ENCODE measurements at regions not wholly inside any gene's neighbourhood (a gene's known extent, or its start where the extent isn't known, plus 50 kb on each side); places are given as distances from the start of the nearest gene placed in this dataset.

DNA sequence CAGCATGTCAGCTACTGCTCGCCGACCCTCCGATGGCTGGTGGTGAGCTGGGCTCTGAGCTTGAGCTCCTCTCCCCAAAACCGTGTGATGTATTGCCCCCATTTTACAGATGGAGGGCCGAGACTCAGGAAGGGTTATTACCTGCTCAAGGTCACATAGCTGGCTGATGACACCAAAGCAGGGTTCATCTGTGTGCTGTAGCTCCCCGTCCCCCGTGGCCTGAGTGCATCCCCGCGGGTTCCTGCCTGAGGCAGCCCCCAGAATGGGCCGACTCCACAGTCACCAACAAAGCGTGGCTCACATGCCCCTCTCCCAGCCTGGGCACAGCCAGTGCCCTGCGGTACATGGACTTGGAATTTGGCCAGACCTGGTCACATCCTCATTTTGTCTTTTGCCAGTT is 198.6 kb downstream of the TFCP2L1 start:
- no peak for DNase-seq

DNA sequence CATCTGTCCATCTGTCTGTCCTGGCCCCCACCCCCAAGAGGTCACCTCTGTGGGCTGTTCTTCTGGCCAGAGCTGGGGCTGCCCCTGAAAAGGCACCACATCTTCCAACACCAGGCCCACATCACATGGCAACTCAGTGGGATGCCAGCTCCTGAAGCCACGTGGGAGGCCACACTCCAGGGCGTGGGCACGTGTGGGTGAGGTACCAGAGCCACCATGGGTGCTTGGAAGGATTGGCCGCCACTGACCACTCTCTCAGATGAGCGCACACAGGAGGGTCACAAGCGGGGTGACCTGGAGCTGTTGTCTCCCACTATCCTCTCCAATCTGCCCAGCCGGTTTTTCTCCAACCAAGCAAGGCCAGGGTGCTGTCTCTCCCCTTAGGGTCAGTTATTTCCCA is 197.9 kb downstream of the TFCP2L1 start:
- no peak for DNase-seq

DNA sequence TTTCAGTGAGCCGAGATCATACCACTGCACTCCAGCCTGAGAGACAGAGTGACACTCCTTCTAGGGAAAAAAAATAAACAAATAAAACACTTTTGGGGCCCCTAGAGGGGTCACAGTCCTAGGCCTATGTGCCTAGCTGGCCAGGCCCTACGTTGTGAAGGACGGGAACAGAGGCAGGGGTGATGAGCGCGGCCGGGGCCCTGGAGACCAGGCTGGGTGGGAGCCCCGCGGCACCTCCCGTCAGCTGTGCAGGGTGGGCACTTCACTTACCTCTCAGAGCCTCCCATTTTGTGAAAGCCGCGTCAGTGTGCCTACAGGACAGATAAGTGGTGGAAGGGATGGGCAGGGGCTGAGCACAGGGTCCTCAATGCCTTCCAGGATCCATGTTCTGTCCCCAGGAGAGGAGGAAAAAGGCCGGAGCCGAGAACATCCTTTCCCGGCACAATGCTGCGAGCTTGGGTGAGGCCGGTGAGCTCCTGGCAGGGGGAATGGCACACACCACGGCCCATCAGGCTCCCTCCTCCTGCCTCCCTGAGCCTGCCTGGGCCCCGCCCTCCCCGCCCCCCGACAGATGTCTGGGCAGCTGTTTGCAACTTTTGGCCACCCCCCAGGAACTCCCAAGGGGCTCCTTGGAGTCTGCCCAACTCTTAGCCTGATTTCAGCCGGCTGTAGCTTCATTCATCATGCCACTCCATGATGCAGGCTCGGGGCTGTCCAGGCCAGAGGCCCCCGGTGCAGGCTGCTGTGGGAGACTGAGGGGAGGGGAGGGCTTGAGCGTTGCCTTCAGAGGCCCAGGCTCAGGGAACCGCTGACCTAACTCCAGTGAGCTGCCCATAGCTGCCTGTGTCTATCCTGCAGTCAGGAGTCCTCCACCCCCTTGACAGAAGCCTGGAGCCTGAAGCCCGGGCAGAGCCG is 196.5 kb downstream of the TFCP2L1 start:
- DNase-seq: no peak

DNA sequence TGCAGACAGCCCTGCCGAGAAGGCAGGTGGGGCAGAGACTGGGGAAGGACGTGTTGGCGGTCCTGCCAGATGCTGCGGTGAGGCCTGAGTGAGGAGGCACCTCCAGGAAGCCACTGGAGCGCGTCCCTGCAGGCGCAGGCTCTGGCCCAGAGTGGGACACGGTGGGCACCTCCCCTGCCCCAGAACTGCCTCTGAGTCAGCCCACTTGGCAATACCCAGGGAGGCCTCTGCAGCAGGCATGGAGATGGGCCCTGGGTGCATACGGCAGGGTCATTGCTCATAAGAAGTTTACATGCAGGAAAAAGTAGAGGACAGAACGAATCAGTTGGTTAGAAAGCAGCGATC is 195.9 kb downstream of the TFCP2L1 start:
- no peak for DNase-seq

DNA sequence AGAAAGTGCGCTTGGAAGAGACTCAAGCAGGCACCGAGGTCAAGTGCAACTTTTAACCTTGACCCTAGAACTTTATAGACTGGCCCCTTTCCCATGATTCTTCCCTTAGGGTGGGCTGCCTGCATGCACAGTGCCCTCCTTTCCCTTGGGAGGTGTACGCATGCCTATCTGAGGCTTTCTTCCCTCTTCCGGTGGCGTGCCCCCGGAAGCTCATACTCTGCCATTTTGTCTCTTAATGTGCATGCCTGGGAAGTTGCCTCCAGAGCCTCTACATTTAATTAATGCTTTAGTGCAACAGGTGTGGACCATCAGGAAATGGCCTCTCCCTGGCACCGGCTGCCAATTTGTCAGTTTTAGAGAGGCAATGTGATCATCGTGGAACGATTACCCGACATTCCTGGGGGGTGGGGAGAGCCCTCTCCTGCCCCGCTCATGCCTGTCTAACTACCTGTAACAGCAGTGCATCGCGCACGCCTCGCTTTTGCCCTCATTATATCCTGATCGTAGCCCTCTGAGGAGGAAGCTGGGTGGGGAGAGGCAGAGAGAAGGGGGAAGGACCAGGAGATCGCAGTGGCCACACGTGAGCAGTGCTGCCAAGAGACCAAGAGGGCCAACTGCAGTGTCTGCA is 194.8 kb downstream of the TFCP2L1 start:
- no peak for DNase-seq

DNA sequence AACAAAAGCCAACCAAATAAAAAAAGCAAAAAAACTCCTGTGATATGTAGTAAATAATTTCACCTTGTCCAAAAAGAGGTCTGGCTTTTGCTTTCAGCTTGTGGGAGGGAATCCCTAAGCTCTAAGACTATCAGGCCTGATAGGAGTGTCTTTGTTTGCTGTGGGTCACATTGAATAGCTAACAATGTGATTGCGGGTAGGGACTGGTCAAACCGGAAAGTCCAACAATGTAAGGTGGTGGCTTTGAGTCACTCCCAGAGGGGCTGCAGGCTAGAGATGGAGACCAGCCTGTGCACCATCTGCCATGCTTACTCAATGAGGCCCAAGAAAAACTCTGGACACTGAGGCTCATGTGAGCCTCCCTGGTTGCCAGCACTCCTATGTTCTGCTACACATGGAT is 192.9 kb downstream of the TFCP2L1 start:
- no peak for DNase-seq

DNA sequence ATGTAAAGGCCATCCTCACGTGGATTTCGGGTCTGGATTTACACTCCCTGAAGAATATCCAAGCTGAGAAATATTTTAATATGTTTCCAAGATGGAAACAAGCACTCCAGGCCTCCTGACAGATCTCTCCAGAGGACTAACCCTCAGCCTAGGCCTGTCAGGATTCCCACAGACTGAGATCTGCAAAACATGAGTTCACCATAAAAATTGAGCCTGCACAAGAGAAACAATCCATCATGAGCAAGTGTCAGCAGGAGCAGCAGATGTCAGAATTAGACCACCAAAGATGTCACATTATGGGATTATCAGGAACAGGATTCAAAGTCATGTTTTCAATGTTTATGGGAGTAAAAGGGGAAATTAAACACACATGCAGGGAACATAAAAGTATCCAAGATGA is 191.3 kb downstream of the TFCP2L1 start:
- no peak for DNase-seq

DNA sequence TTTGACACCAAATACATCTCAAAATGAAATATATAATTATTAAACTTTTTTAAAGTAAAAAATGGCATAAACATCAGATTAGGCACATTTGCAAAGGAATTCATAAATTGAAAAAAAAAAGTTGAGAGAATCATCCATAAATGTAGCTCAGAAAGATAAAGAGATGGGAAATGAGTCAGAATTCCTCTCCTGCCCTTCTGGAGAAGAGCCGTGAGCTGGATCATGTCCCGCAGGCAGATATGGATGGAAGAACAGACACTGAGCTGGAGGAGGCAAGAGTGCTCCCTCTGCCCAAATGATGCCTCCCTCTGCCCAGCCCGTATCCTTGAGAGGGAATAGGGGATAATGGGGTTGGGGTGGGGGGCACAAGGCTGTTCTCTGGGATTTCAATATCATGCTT is 190.9 kb downstream of the TFCP2L1 start:
- no peak for DNase-seq

DNA sequence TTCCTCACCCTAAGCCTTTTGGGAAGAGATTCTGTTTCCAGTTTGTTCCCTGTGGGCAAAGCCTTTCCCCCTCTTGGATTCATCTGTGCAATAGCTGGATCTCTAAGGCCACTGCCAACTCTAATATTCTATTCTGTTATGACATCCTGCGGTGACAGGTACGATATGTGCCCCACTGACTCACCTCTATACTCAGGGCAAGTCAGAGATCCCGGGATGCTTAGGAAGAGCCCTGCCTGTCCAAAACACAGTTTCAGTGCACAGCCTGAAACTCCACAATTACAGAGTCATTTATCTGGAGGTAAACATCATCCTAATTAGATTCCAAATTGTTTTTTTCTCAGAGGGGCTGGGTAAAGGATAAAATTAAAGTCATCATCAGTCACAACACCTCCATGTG is 190.2 kb downstream of the TFCP2L1 start:
- no peak for DNase-seq

DNA sequence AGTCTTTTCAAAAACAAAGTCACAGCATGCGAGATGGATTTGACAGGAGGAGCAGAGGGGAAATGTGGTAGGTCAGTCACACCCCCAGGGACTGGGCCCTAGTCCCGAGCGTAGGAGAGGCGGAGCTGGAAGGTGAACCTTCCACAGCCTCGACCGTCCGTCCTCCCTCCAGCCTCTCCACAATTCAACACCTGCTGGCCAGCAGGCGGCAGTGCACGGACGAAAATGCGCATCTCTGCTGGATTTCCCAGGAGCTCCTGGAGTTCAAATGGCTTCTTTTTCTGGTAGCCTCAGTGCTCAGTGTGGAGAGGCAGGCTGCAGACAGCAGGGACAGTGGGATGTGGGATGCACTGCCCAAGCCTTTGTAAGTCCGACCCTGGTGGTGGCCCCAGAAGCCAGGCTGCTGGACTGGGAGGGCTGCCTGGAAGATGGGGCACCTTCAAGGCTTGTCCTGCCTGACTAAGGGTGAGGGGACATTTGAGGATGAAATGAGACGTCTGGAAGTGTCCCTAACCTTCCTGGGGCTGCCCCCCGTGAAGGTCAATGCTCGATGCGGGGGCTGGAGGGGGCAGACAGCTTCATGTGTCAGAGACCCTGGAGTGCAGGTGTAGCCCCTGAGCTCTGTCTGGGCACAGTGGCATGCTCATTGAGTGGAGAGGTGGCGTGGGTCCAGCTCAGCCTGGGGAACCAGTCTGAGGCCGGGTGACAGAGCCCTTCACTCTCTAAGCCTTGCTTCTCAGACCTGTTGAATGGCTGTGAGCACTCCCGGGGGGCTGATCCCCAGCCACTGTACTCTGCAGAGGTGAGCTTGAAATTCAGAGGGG is 189.5 kb downstream of the TFCP2L1 start:
- DNase-seq: no peak

DNA sequence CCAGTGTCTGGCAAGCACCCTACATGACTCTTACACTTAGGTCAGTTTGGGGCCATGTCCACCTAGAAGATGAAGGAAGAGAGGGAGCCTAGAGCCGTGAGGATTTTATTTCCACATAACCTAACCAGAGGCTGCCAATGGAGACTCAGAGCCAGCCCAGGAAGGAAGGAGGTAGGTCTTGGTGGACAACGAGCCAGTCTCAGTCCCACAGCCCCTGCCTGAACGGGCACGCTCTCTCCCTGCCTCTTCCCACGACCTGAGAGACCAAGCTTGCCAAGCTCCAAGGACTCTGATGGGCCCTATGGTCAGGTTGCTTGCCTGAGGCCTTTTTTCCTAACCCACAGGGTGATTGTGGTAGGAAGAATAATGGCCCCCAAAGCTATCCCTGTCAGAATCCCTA is 188.4 kb downstream of the TFCP2L1 start:
- no peak for DNase-seq

DNA sequence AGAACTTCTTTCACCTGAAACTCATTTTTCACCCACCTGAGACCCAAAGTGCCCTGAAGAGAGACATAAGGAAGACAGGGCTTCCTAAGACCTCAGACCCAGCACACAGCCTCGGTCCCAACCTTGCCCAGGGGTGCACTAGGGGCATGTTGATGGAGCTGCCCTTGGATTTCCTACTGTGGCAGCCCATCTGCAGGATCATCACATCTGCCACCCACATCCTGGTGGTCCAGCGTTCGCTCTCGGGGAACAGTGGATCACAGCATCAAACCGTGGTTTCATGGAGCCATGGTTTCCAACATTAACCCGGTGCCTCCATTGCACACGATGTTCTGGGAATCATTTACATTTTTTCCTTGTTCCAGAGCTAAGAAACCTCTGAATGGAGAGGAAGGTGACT is 186.4 kb downstream of the TFCP2L1 start:
- DNase-seq: no peak

DNA sequence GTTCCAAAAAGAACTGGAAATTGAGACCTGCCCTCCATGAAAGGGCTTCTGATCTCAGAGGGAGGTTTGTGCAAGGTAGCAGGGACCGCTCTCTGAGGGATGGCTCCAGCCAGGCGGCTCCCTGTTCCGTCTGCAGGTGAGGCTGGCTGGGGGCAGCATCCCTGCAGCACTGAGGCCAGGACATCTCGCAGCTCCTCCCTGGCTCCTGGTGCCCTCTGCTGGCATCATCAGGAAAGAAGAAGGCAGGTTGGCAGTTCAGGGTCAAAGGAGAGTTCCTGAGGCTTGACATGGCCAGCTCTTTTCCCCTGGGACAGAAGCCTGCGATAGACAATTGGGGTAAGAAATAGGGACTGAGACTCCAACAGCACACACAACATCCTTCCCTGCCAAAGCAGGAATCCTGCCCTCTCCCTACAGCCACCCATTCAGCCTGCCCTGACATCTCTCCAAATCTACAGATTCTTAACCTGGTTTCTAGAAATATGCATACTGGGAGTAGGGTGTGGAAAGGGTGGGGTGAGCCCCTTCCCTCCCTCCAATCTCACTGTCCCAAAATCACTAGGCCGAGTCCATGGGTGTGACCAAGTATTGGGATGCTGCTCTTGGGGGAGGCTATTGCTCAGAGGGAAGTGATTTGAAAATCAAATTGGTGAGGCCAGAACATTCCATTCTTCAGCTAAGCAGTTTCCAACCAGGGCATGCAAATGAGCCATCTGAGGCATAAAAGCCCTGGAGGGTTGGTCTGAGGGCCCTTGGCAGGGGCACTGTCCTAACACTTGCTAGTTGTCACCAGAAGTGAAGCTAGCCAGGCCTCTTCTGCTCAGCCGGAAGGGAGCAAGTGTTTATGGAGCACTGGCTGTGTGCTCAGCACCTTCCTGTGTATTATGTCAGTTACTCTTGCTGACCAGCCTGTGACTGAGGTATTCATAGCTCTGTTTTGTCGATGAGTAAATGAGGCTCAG is 185.4 kb downstream of the TFCP2L1 start:
- no peak for DNase-seq

DNA sequence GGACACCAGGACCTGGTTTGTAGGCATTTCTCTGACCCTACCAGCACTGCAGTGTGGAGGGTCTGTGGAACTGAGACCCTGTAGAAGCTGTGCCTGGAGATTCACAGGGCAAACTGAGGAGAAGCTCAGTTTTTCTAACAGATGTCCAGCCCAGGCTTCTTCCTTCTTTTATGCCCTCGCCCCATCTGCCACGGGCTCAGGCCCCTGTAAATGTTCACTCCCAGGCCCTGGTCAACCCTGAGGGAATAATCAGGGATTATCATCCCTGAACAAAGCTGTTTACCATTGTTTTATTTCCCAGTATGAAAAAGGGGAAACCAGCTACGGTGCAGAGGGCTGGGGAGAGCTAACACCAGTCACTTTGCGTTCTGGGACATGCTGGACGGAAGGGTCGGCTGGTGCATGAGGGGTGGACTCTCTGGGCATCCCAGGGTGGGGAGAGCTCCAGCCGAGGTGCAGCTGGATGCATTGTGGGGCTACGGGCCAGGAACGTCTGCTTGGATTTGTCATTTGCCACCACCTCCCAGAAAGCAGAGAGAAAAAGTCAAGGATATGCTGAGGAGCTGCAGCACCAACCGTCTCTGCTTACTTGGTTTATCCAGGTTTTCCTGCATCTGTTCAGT is 183.8 kb downstream of the TFCP2L1 start:
- no peak for DNase-seq

DNA sequence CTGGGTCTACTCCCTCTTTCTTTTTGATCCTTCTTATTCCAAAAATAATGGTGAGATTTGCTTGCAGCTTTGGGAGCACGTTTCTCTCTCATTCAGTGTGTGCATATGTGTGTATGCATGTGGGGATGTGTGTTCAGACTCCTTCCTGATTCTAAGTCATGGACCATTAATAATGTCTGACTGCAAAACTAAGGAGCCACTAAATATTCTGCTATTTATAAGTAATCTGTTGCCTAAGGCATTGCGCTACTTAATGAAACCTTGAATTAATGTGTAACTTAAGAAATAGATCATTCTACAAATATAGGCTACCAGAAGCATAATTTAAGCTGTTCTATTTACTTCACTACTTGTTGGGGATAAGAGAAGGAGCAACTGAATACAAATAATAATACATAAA is 182.1 kb downstream of the TFCP2L1 start:
- no peak for DNase-seq

DNA sequence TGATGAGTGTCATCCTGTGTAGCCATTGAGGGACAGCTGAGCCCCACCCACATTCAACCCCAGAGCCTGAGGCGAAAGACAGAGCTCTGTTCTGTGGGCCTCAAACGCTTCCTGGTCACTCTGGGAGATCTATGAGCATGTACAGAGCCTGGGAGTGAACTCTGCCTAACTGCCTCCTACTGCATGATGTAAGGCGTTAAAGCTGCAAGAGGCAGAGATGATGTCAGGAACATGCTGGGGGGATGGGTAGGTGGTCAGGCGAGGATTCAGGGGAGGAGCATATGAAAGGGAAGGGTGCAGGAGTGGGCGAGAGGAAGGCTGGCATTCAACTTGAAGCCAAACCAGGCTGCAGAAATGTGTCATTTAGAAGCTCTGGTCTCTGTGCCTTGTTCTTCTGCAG is 181.0 kb downstream of the TFCP2L1 start:
- DNase-seq: no peak

DNA sequence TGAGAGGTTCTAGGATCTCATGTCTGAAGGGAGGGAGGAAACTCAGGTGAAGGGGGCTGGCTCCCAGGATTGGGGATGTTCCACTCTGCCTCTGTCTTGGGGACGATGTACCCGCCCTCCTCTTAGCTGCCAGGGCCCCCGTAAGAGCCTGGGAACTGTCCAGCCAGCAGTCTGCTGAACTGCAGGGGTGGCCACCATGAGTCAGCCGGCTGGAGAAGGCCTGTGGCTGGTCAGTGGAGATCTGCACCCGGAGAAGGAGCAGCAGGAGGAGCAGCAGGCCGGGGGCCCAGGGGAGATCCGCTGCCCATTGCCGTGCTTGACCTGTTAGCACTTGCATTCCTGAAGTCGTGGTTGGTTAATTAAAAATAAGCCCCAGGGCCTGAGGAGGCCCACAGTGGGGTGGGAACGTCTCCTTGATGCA is 180.3 kb downstream of the TFCP2L1 start:
- DNase-seq: no peak

DNA sequence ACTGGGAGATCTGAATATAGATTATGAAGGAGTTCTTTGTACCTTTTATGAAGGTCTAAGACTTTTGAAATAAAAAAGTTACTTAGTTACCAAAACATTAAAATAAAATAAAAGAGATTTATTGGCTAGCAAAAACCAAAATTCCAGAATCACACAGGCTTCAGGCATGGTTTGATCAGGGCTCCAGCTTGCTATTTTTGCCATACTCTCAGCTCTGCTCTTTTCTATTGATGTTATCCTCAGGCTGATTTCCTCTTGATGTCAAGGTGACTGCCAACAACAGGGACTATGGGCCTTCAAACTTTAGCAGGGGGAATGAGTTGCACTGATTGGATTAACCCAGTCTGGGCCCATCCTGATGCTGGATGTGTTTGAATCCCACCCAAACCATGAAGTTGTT is 174.1 kb downstream of the TFCP2L1 start:
- no peak for DNase-seq

DNA sequence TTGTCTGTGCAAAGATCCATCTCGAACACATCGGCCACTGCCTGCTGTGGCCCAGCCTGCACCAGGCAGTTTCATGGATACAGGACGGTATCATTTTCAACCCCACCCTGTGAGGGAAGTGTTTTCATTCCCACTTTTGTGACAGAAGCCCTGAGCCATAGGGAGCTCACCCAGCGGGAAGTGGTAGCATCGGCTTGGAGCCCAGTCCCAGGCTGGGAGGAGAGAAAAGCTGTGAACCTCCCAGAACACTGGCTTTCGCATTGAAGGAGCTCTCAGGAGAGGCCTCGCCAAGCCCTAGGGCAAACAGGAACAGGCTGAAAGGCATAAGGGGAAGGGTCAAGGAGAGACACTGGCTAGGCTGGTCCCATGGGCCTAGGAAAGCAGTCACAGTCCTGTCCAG is 166.1 kb downstream of the TFCP2L1 start:
- DNase-seq: no peak

DNA sequence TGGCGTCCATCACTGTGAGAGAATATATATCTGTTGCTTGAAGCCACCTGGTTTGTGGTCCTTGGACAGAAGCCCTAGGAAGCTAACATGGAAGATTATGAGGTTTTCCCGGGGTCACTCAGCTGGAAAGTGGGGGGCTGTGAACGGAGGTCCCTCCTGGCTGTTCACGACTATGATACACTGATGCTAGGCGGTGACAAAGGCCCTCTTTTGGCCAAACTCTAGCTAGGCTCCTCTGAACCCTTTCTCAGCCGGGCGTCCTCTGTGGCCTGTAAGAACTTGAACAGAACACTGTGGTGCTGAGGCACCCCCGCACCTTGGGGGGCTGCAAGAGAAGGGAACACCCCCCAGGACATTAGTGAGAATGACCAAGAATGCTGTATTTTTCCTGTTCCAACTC is 164.6 kb downstream of the TFCP2L1 start:
- DNase-seq: no peak

DNA sequence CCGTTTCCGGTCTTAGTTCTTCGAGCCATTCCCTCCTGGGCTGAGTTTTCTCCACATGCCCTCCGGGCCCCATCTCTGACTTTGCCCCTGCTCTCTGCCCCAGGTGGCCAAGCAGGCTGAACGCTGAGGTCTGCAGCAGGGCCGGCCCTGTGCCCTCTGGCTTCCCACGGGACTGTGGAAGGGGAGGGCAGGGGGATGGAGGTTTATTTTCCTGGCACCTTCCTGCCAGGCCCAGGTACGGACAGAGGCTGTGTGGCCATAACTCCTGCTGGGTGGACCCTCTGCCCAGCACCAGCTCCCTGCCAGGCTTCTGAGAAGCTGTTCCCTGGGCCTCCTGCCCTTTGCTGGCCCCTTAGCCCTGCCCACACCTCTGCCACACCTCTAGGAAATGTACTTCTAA is 164.0 kb downstream of the TFCP2L1 start:
- no peak for DNase-seq

DNA sequence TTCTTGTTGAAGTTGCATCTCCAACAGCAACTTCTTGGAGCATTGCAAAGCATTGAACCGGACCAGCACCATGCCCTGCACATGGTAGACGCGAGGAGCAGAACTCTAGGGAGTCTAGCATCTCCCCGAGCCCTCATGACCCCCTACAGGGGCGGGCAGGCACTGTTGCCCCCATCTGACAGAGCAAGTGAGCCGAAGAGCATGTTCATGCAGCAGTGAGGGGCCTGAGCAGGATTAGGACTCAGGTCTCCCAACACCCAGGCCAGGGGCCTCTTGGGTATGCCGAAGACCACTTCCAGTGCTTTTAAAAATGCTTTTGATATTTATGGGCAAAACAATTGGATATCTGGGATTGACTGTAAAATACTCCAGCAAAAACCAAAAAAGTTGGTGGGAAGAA is 163.3 kb downstream of the TFCP2L1 start:
- DNase-seq: no peak

All from effector CD4-positive, alpha-beta T cell (primary cell).